Tibial nerve (tissue), 4 donors: ENCODE measurements at regions not wholly inside any gene's neighbourhood (a gene's known extent, or its start where the extent isn't known, plus 50 kb on each side); places are given as distances from the start of the nearest gene placed in this dataset.

ENCODE experiments used
- EP300 ChIP-seq, 2 donors: sonication (generic); formaldehyde crosslinking; IDR thresholded peaks; one replicate each; pipeline ENCODE4 v1.6.1; 2017; ENCODE audit warnings: antibody characterized with exemption in 2 of 2, mild to moderate bottlenecking in 1 of 2
- POLR2A ChIP-seq, 2 donors: fragments of 450-650 bp; IDR thresholded peaks; one replicate each; pipeline ENCODE4 v1.6.1; 2017; ENCODE audit warnings: antibody characterized with exemption in 2 of 2, mild to moderate bottlenecking in 2 of 2, moderate library complexity in 2 of 2
- TF ChIP-seq, protein P1 (sequence below), 5 experiments: fragments of 200-600 bp in 3 of 5; fragments of 450-650 bp in 2 of 5; sonication (generic) in 3 of 5; IDR thresholded peaks; one replicate each; pipeline ENCODE4 v1.5.1; 2016 to 2019; ENCODE audit warnings: antibody characterized with exemption in 5 of 5, mild to moderate bottlenecking in 3 of 5, moderate library complexity in 2 of 5

DNA sequence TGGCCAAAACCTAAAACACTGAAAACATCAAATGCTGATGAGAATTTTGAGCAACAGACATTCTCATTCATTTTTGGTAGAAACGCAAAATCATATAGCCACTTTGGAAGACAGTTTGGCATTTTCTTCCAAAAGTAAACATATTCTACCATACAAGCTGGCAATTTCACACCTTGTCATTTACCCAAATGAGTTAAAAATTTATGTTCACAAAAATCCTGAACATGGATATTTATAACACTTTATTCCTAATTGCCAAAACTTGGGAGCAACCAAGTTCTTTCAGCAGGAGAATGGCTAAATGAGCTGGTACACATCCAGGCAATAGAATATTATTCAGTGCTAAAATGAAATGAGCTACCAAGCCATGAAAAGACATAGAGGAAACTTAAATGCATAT is 1270.1 kb upstream of the ACO1 start:
- TF ChIP-seq, protein P1, sequence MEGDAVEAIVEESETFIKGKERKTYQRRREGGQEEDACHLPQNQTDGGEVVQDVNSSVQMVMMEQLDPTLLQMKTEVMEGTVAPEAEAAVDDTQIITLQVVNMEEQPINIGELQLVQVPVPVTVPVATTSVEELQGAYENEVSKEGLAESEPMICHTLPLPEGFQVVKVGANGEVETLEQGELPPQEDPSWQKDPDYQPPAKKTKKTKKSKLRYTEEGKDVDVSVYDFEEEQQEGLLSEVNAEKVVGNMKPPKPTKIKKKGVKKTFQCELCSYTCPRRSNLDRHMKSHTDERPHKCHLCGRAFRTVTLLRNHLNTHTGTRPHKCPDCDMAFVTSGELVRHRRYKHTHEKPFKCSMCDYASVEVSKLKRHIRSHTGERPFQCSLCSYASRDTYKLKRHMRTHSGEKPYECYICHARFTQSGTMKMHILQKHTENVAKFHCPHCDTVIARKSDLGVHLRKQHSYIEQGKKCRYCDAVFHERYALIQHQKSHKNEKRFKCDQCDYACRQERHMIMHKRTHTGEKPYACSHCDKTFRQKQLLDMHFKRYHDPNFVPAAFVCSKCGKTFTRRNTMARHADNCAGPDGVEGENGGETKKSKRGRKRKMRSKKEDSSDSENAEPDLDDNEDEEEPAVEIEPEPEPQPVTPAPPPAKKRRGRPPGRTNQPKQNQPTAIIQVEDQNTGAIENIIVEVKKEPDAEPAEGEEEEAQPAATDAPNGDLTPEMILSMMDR (IDR thresholded peaks at IDR 0.05), result no peak
- no peak for TF ChIP-seq POLR2A (IDR thresholded peaks at IDR 0.05)
- no peak for TF ChIP-seq EP300 (IDR thresholded peaks at IDR 0.05)
